T-helper 1 cell treated with Interleukin-12 subunit alpha and Interleukin-12 subunit beta and Interleukin-4 antibody, amounts not matched to agents 30 μg/mL and 1 μg/mL, for 36 hours (primary cell): ENCODE measurements at regions not wholly inside any gene's neighbourhood (a gene's known extent, or its start where the extent isn't known, plus 50 kb on each side); places are given as distances from the start of the nearest gene placed in this dataset.

Source experiments
- H3K27ac Mint-ChIP-seq: one replicate; pipeline ENCODE4 v1.8.0; 2021; ENCODE audit warnings: mild to moderate bottlenecking, mixed read lengths
- H3K27me3 Mint-ChIP-seq: one replicate; pipeline ENCODE4 v1.8.0; 2021; ENCODE audit warnings: low read depth, mixed read lengths
- H3K36me3 Mint-ChIP-seq: one replicate; pipeline ENCODE4 v1.8.0; 2021; ENCODE audit warnings: low read depth, mixed read lengths
- H3K4me1 Mint-ChIP-seq: one replicate; pipeline ENCODE4 v1.8.0; 2021; ENCODE audit warnings: low read depth, mixed read lengths
- H3K4me3 Mint-ChIP-seq: one replicate; pipeline ENCODE4 v1.8.0; 2021; ENCODE audit warnings: mild to moderate bottlenecking, moderate library complexity, mixed read lengths
- H3K9me3 Mint-ChIP-seq: one replicate; pipeline ENCODE4 v1.8.0; 2021; ENCODE audit warnings: mixed read lengths

- H3K9me3 Mint-ChIP-seq, result peaks cover 9% of the 10 kb centered on the region
- no peaks in the 10 kb centered on the region for H3K4me1 Mint-ChIP-seq
- H3K27me3 Mint-ChIP-seq, result no peaks in the 10 kb centered on the region
- no peaks in the 10 kb centered on the region for H3K36me3 Mint-ChIP-seq
- H3K27ac Mint-ChIP-seq, result no peak overlapping the region
- no peak overlapping the region for H3K4me3 Mint-ChIP-seq
Measured at GRCh38 chr6:169905041-169905807, 153.8 kb downstream of the ERMARD start.

- H3K36me3 Mint-ChIP-seq, result no peaks in the 10 kb centered on the region
Measured at GRCh38 chr6:169904051-169904922, 152.9 kb downstream of the ERMARD start.

GRCh38 chr6:169903122-169903521 lies 151.7 kb downstream of the ERMARD start:
- no peaks in the 10 kb centered on the region for H3K27me3 Mint-ChIP-seq
- H3K36me3 Mint-ChIP-seq, result no peaks in the 10 kb centered on the region
- H3K4me3 Mint-ChIP-seq, result no peak overlapping the region
- no peaks in the 10 kb centered on the region for H3K4me1 Mint-ChIP-seq
- peaks cover 18% of the 10 kb centered on the region for H3K9me3 Mint-ChIP-seq
- no peak overlapping the region for H3K27ac Mint-ChIP-seq

More at GRCh38 chr6:169904051-169904922, 152.9 kb downstream of the ERMARD start:
- no peaks in the 10 kb centered on the region for H3K27me3 Mint-ChIP-seq
- peaks cover 13% of the 10 kb centered on the region for H3K9me3 Mint-ChIP-seq
- no peak overlapping the region for H3K4me3 Mint-ChIP-seq
- H3K27ac Mint-ChIP-seq, result no peak overlapping the region
- no peaks in the 10 kb centered on the region for H3K4me1 Mint-ChIP-seq

GRCh38 chr6:169902604-169903003 lies 151.2 kb downstream of the ERMARD start:
- Mint-ChIP-seq H3K27ac (no peak overlapping the region), H3K9me3 (peaks cover 18% of the 10 kb centered on the region), H3K4me1 (no peaks in the 10 kb centered on the region), H3K36me3 (no peaks in the 10 kb centered on the region), H3K4me3 (no peak overlapping the region), H3K27me3 (no peaks in the 10 kb centered on the region)

- H3K27me3 Mint-ChIP-seq, result no peaks in the 10 kb centered on the region
- no peaks in the 10 kb centered on the region for H3K36me3 Mint-ChIP-seq
- peaks cover 18% of the 10 kb centered on the region for H3K9me3 Mint-ChIP-seq
- no peaks in the 10 kb centered on the region for H3K4me1 Mint-ChIP-seq
- H3K4me3 Mint-ChIP-seq, result no peak overlapping the region
- H3K27ac Mint-ChIP-seq, result no peak overlapping the region
Measured at GRCh38 chr6:169902070-169902469, 150.6 kb downstream of the ERMARD start.

- Mint-ChIP-seq H3K27me3 (no peaks in the 10 kb centered on the region), H3K27ac (no peak overlapping the region), H3K4me3 (no peak overlapping the region), H3K9me3 (peaks cover 18% of the 10 kb centered on the region), H3K4me1 (no peaks in the 10 kb centered on the region), H3K36me3 (no peaks in the 10 kb centered on the region)
Measured at GRCh38 chr6:169899481-169900145, 148.2 kb downstream of the ERMARD start.

GRCh38 chr6:169898788-169899480 lies 147.5 kb downstream of the ERMARD start:
- Mint-ChIP-seq H3K27ac (no peak overlapping the region), H3K4me3 (no peak overlapping the region), H3K9me3 (peaks cover 18% of the 10 kb centered on the region), H3K4me1 (no peaks in the 10 kb centered on the region), H3K36me3 (no peaks in the 10 kb centered on the region), H3K27me3 (no peaks in the 10 kb centered on the region)

- H3K4me1 Mint-ChIP-seq, result no peaks in the 10 kb centered on the region
- no peaks in the 10 kb centered on the region for H3K27me3 Mint-ChIP-seq
- no peak overlapping the region for H3K4me3 Mint-ChIP-seq
- no peak overlapping the region for H3K27ac Mint-ChIP-seq
- no peaks in the 10 kb centered on the region for H3K36me3 Mint-ChIP-seq
- peaks cover 18% of the 10 kb centered on the region for H3K9me3 Mint-ChIP-seq
Measured at GRCh38 chr6:169897601-169898358, 146.4 kb downstream of the ERMARD start.

GRCh38 chr6:169896826-169897456 lies 145.5 kb downstream of the ERMARD start:
- no peaks in the 10 kb centered on the region for H3K4me1 Mint-ChIP-seq
- no peaks in the 10 kb centered on the region for H3K36me3 Mint-ChIP-seq
- H3K9me3 Mint-ChIP-seq, result peaks cover 15% of the 10 kb centered on the region
- H3K27me3 Mint-ChIP-seq, result no peaks in the 10 kb centered on the region
- H3K4me3 Mint-ChIP-seq, result no peak overlapping the region
- H3K27ac Mint-ChIP-seq, result no peak overlapping the region

GRCh38 chr6:169895926-169896761 lies 144.7 kb downstream of the ERMARD start:
- Mint-ChIP-seq H3K36me3 (no peaks in the 10 kb centered on the region), H3K27me3 (no peaks in the 10 kb centered on the region), H3K4me3 (no peak overlapping the region), H3K27ac (no peak overlapping the region), H3K4me1 (no peaks in the 10 kb centered on the region), H3K9me3 (peaks cover 11% of the 10 kb centered on the region)

GRCh38 chr6:169895000-169895759 lies 143.8 kb downstream of the ERMARD start:
- no peak overlapping the region for H3K27ac Mint-ChIP-seq

GRCh38 chr6:169894377-169894960 lies 143.0 kb downstream of the ERMARD start:
- Mint-ChIP-seq H3K4me3 (no peak overlapping the region), H3K36me3 (no peaks in the 10 kb centered on the region), H3K9me3 (peaks cover 13% of the 10 kb centered on the region), H3K27ac (no peak overlapping the region), H3K4me1 (no peaks in the 10 kb centered on the region), H3K27me3 (no peaks in the 10 kb centered on the region)

More at GRCh38 chr6:169895000-169895759, 143.8 kb downstream of the ERMARD start:
- Mint-ChIP-seq H3K27me3 (no peaks in the 10 kb centered on the region), H3K4me3 (no peak overlapping the region), H3K9me3 (peaks cover 15% of the 10 kb centered on the region), H3K4me1 (no peaks in the 10 kb centered on the region), H3K36me3 (no peaks in the 10 kb centered on the region)
